ENCODE measurements at regions not wholly inside any gene's neighbourhood (a gene's known extent, or its start where the extent isn't known, plus 50 kb on each side); places are given as distances from the start of the nearest gene placed in this dataset.

- ChIA-PET CTCF (interaction anchor here (0.6 kb wide), 1 partner anchor 128 kb away, joined by 12 read pairs; no protein-coding TSS in a partner anchor), POLR2A (interaction anchor here (0.6 kb wide), 1 partner anchor 36 kb away, joined by 5 read pairs; no protein-coding TSS in a partner anchor)
- in situ Hi-C loops (cut with HindIII; ENCODE audit: low pct_unique_long_range_greater_than_20kb, low sequenced_read_pairs) = no loop called here
These were observed 62.1 kb upstream of the HSPA9 start for GRCh38 chr5:138637256-138637655.

GRCh38 chr5:138636398-138636944, 61.3 kb upstream of the HSPA9 start:
- intact Hi-C loops (cut with micrococcal nuclease; ENCODE audit: unreplicated experiment) = no loop called here
- TF ChIP-seq TCF7L2 (IDR thresholded peaks at IDR 0.05; ENCODE audit: low read depth, low read length) = no peak
- TF ChIP-seq REST (IDR thresholded peaks at IDR 0.05; ENCODE audit: insufficient read depth in 1 of 2, low read depth in 2 of 2, low read length in 1 of 2) = no peak
- no peak for TF ChIP-seq SIN3A (IDR thresholded peaks at IDR 0.05; ENCODE audit: borderline replicate concordance, insufficient read depth, low read depth, low read length)
- no peak for ATAC-seq
- H3K27ac ChIP-seq (ENCODE audit: low read length) = no peak overlapping the region
- no peak for DNase-seq (ENCODE audit: low read depth, low spot score)
- H3K4me3 ChIP-seq (ENCODE audit: low read depth in 2 of 2, low read length in 2 of 2) = no peak overlapping the region
- no peaks in the 10 kb centered on the region for H3K9me3 ChIP-seq (ENCODE audit: control insufficient read depth, insufficient read depth, low read depth, low read length)
- H3K27me3 ChIP-seq (ENCODE audit: control insufficient read depth, insufficient read depth, low read length) = 0 out of 2 replicates have a peak, but pooled peaks cover 2% of the 10 kb centered on the region
- no TSS peak for BruUV-seq (replicated peaks)
- in situ Hi-C loops (cut with HindIII; ENCODE audit: low pct_unique_long_range_greater_than_20kb, low sequenced_read_pairs) = no loop called here
- no peaks in the 10 kb centered on the region for H3K4me1 ChIP-seq (ENCODE audit: control insufficient read depth, insufficient read depth, low read length)
- ChIA-PET POLR2A (no interaction called here), CTCF (no interaction called here)
- H3K36me3 ChIP-seq (ENCODE audit: control insufficient read depth, insufficient read depth, low read length) = no peaks in the 10 kb centered on the region

More at GRCh38 chr5:138637256-138637655, 62.1 kb upstream of the HSPA9 start:
- no peak overlapping the region for H3K27ac ChIP-seq (ENCODE audit: low read length)
- no peaks in the 10 kb centered on the region for H3K9me3 ChIP-seq (ENCODE audit: control insufficient read depth, insufficient read depth, low read depth, low read length)
- DNase-seq (ENCODE audit: low read depth, low spot score) (no peak), ATAC-seq (no peak)
- 0 out of 2 replicates have a peak, but pooled peaks cover 2% of the 10 kb centered on the region for H3K27me3 ChIP-seq (ENCODE audit: control insufficient read depth, insufficient read depth, low read length)
- TF ChIP-seq, protein P1, sequence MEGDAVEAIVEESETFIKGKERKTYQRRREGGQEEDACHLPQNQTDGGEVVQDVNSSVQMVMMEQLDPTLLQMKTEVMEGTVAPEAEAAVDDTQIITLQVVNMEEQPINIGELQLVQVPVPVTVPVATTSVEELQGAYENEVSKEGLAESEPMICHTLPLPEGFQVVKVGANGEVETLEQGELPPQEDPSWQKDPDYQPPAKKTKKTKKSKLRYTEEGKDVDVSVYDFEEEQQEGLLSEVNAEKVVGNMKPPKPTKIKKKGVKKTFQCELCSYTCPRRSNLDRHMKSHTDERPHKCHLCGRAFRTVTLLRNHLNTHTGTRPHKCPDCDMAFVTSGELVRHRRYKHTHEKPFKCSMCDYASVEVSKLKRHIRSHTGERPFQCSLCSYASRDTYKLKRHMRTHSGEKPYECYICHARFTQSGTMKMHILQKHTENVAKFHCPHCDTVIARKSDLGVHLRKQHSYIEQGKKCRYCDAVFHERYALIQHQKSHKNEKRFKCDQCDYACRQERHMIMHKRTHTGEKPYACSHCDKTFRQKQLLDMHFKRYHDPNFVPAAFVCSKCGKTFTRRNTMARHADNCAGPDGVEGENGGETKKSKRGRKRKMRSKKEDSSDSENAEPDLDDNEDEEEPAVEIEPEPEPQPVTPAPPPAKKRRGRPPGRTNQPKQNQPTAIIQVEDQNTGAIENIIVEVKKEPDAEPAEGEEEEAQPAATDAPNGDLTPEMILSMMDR (IDR thresholded peaks at IDR 0.05) = no peak
- TF ChIP-seq TCF7L2 (IDR thresholded peaks at IDR 0.05; ENCODE audit: low read depth, low read length) = no peak
- TF ChIP-seq POLR2AphosphoS5 (IDR thresholded peaks at IDR 0.05; ENCODE audit: low read depth, low read length) = no peak
- no peak for TF ChIP-seq SIN3A (IDR thresholded peaks at IDR 0.05; ENCODE audit: borderline replicate concordance, insufficient read depth, low read depth, low read length)
- no peak for TF ChIP-seq REST (IDR thresholded peaks at IDR 0.05; ENCODE audit: insufficient read depth in 1 of 2, low read depth in 2 of 2, low read length in 1 of 2)
- H3K4me3 ChIP-seq (ENCODE audit: low read depth in 2 of 2, low read length in 2 of 2) = no peak overlapping the region
- no peaks in the 10 kb centered on the region for H3K36me3 ChIP-seq (ENCODE audit: control insufficient read depth, insufficient read depth, low read length)
- BruUV-seq (replicated peaks) = no TSS peak
- no peaks in the 10 kb centered on the region for H3K4me1 ChIP-seq (ENCODE audit: control insufficient read depth, insufficient read depth, low read length)
- intact Hi-C loops (cut with micrococcal nuclease; ENCODE audit: unreplicated experiment) = no loop called here
